ENCODE measurements at regions not wholly inside any gene's neighbourhood (a gene's known extent, or its start where the extent isn't known, plus 50 kb on each side); places are given as distances from the start of the nearest gene placed in this dataset.

- no peaks in the 10 kb centered on the region for H3K9me3 ChIP-seq (replicated peaks)
- H3K36me3 ChIP-seq, result no peaks in the 10 kb centered on the region
- H3K4me3 ChIP-seq, result no peak overlapping the region
- no peaks in the 10 kb centered on the region for H3K27me3 ChIP-seq (ENCODE audit: low read depth)
- no peak for DNase-seq
- no peak overlapping the region for H3K27ac ChIP-seq (replicated peaks)
- intact Hi-C loops (cut with micrococcal nuclease), result no loop called here
- no peak for TF ChIP-seq CTCF (IDR thresholded peaks at IDR 0.05; ENCODE audit: borderline replicate concordance)
- H3K4me1 ChIP-seq, result no peaks in the 10 kb centered on the region
Measured at GRCh38 chr3:86653661-86654205, 337.2 kb downstream of the VGLL3 start.

DNA sequence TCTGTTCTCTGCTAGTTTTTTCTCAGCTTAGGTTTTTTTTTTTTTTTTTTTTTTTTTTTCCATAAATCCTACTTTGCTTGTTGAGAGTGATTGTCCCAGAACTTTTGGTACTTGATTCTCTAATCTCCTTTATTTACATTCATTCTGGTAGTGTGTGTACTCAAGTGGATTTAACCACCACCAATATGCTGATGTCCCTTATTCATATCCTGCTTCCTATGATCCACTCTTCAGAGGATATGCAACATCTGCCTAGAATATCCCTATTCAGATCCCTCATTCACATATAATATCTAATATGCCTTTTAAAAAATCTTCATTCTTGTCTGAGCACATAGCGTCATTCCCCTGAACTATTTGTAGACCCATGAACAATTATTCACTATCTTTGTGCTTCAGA lies 342.9 kb downstream of the VGLL3 start:
- no peak for TF ChIP-seq CTCF (IDR thresholded peaks at IDR 0.05; ENCODE audit: borderline replicate concordance)
- Histone ChIP-seq H3K27ac (replicated peaks) (no peak overlapping the region), H3K4me3 (no peak overlapping the region), H3K4me1 (no peaks in the 10 kb centered on the region), H3K27me3 (ENCODE audit: low read depth) (no peaks in the 10 kb centered on the region), H3K36me3 (no peaks in the 10 kb centered on the region), H3K9me3 (replicated peaks) (no peaks in the 10 kb centered on the region)
- intact Hi-C loops (cut with micrococcal nuclease), result no loop called here
- DNase-seq, result no peak

GRCh38 chr3:86645756-86646155 lies 345.2 kb downstream of the VGLL3 start:
- no peak for TF ChIP-seq CTCF (IDR thresholded peaks at IDR 0.05; ENCODE audit: borderline replicate concordance)
- Histone ChIP-seq H3K9me3 (replicated peaks) (no peaks in the 10 kb centered on the region), H3K4me3 (no peak overlapping the region), H3K36me3 (no peaks in the 10 kb centered on the region), H3K27ac (replicated peaks) (no peak overlapping the region), H3K27me3 (ENCODE audit: low read depth) (no peaks in the 10 kb centered on the region), H3K4me1 (no peaks in the 10 kb centered on the region)
- no peak for DNase-seq
- intact Hi-C loops (cut with micrococcal nuclease), result no loop called here

- no peak for DNase-seq
- Histone ChIP-seq H3K4me1 (no peaks in the 10 kb centered on the region), H3K36me3 (no peaks in the 10 kb centered on the region), H3K9me3 (replicated peaks) (peaks cover 20% of the 10 kb centered on the region), H3K27me3 (ENCODE audit: low read depth) (no peaks in the 10 kb centered on the region), H3K4me3 (no peak overlapping the region), H3K27ac (replicated peaks) (no peak overlapping the region)
- no peak for TF ChIP-seq CTCF (IDR thresholded peaks at IDR 0.05; ENCODE audit: borderline replicate concordance)
- intact Hi-C loops (cut with micrococcal nuclease), result no loop called here
Measured at GRCh38 chr3:86634361-86634760, 356.6 kb downstream of the VGLL3 start.

GRCh38 chr3:86629511-86629910 lies 361.4 kb downstream of the VGLL3 start:
- Histone ChIP-seq H3K27ac (replicated peaks) (no peak overlapping the region), H3K27me3 (ENCODE audit: low read depth) (no peaks in the 10 kb centered on the region), H3K9me3 (replicated peaks) (no peaks in the 10 kb centered on the region), H3K4me1 (no peaks in the 10 kb centered on the region), H3K4me3 (no peak overlapping the region), H3K36me3 (no peaks in the 10 kb centered on the region)
- DNase-seq, result no peak
- intact Hi-C loops (cut with micrococcal nuclease), result no loop called here
- TF ChIP-seq CTCF (IDR thresholded peaks at IDR 0.05; ENCODE audit: borderline replicate concordance), result no peak

- intact Hi-C loops (cut with micrococcal nuclease), result no loop called here
- H3K4me3 ChIP-seq, result no peak overlapping the region
- no peaks in the 10 kb centered on the region for H3K4me1 ChIP-seq
- no peaks in the 10 kb centered on the region for H3K9me3 ChIP-seq (replicated peaks)
- H3K36me3 ChIP-seq, result no peaks in the 10 kb centered on the region
- H3K27me3 ChIP-seq (ENCODE audit: low read depth), result no peaks in the 10 kb centered on the region
- H3K27ac ChIP-seq (replicated peaks), result no peak overlapping the region
- TF ChIP-seq CTCF (IDR thresholded peaks at IDR 0.05; ENCODE audit: borderline replicate concordance), result no peak
- no peak for DNase-seq
Measured at GRCh38 chr3:86624192-86624591, 366.8 kb downstream of the VGLL3 start.

Measured in left ventricle myocardium inferior (tissue), 1 donor.